ENCODE measurements at regions not wholly inside any gene's neighbourhood (a gene's known extent, or its start where the extent isn't known, plus 50 kb on each side); places are given as distances from the start of the nearest gene placed in this dataset.

DNA sequence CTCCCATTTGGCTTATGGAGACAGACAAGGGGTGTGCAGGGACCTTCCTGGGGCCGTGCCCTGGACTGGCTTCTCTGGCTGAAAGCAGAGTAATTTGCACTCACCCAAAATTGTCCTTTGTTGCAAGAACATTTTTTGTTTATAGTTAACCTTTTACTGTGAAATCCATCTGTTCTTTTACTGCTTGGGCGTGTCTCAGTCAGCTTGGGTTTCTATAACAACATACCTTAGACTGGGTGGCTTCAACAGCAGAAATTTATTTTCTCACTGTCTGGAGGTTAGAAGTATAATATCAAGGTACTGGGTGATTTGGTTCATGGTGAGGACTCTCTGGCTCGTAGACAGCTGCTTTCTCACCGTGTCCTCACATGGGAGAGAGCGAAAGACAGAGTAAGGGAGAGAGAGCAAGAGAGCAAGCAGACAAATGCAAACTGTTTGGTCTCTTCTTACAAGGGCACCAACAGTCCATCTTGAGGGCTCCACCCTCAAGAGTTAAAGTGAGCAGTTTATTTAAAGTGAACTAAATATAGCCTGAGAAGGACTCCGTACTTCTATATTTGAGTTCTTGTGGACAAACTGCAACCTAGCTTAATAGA lies 131.0 kb upstream of the NPY start:
- H3K18ac ChIP-seq (ENCODE audit: low read length): no peak overlapping the region
- H3K23ac ChIP-seq (ENCODE audit: low read depth, low read length, poor library complexity): no peak overlapping the region
- no peak overlapping the region for H4K8ac ChIP-seq (ENCODE audit: low read depth, low read length)
- H2AK5ac ChIP-seq (ENCODE audit: low read depth, low read length): no peak overlapping the region
- H3K4me1 ChIP-seq (ENCODE audit: control insufficient read depth in 2 of 2, insufficient read depth in 1 of 2, low read depth in 1 of 2, low read length in 2 of 2): no peaks in the 10 kb centered on the region
- no peak for DNase-seq (ENCODE audit: low spot score)
- no peak overlapping the region for H3K27ac ChIP-seq (replicated peaks; ENCODE audit: low read length)
- H2BK15ac ChIP-seq (ENCODE audit: low read length): no peak overlapping the region
- no peak overlapping the region for H2BK5ac ChIP-seq (ENCODE audit: low read length)
- no peak overlapping the region for H3K4ac ChIP-seq (ENCODE audit: low read length)
- no peak overlapping the region for H3K4me2 ChIP-seq (ENCODE audit: insufficient read depth, low read length, poor library complexity, severe bottlenecking)
- no peaks in the 10 kb centered on the region for H3K36me3 ChIP-seq (replicated peaks in 1 of 2; ENCODE audit: control insufficient read depth in 2 of 2, insufficient read depth in 2 of 2, low read length in 2 of 2)
- H2AFZ ChIP-seq (ENCODE audit: low read length): no peak overlapping the region
- H3K14ac ChIP-seq (ENCODE audit: low read length): no peak overlapping the region
- no peaks in the 10 kb centered on the region for H3K79me1 ChIP-seq (ENCODE audit: low read depth, low read length)
- no peak overlapping the region for H2BK120ac ChIP-seq (ENCODE audit: low read depth, low read length)
- no peak overlapping the region for H3K9ac ChIP-seq (ENCODE audit: low read depth, low read length, poor library complexity)
- H2BK12ac ChIP-seq (ENCODE audit: low read length): no peak overlapping the region
- peaks cover 0 to 2% of the 10 kb centered on the region in 2 donors for H3K9me3 ChIP-seq (replicated peaks in 1 of 2; ENCODE audit: control insufficient read depth in 2 of 2, insufficient read depth in 1 of 2, low read depth in 1 of 2, low read length in 2 of 2)
- no peak overlapping the region for H3K4me3 ChIP-seq (ENCODE audit: low read length in 2 of 2)
- no peak overlapping the region for H4K91ac ChIP-seq (ENCODE audit: low read depth, low read length, poor library complexity)
- H3K27me3 ChIP-seq (ENCODE audit: control insufficient read depth in 3 of 3, insufficient read depth in 3 of 3, low read depth in 1 of 3, low read length in 3 of 3): no peaks in the 10 kb centered on the region
- WGBS, 2 donors (ENCODE audit: extremely low coverage in 2 of 2, insufficient read length in 2 of 2, insufficient replicate concordance in 1 of 2): no CpG with 5 or more reads among the region's 6 CpGs

DNA sequence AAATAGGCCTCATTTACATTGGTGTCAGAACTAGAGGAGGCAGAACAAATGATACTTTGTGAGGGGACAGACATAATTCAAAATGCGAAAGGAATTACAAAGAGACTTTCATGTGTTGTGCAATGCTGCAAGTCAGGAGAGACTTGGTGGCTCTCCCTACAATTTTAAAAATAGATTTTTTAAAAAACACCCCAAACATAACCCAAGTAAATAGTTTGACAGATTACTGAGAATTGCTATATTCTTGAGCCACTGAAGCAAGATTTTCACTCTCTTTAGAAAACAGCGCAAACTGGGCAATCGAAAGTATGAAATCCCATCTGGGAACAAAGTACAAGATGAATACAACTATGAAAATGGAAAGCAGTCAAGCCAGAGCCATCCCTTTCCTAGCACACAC lies 126.3 kb upstream of the NPY start:
- no peak overlapping the region for H3K27ac ChIP-seq (replicated peaks; ENCODE audit: low read length)
- H2BK12ac ChIP-seq (ENCODE audit: low read length): no peak overlapping the region
- no peak overlapping the region for H2AK5ac ChIP-seq (ENCODE audit: low read depth, low read length)
- no peaks in the 10 kb centered on the region for H3K27me3 ChIP-seq (ENCODE audit: control insufficient read depth in 3 of 3, insufficient read depth in 3 of 3, low read depth in 1 of 3, low read length in 3 of 3)
- DNase-seq (ENCODE audit: low spot score): no peak
- no CpG with 5 or more reads among the region's 3 CpGs for WGBS, 2 donors (ENCODE audit: extremely low coverage in 2 of 2, insufficient read length in 2 of 2, insufficient replicate concordance in 1 of 2)
- no peak overlapping the region for H3K4ac ChIP-seq (ENCODE audit: low read length)
- H3K4me1 ChIP-seq (ENCODE audit: control insufficient read depth in 2 of 2, insufficient read depth in 1 of 2, low read depth in 1 of 2, low read length in 2 of 2): no peaks in the 10 kb centered on the region
- H3K23ac ChIP-seq (ENCODE audit: low read depth, low read length, poor library complexity): no peak overlapping the region
- no peak overlapping the region for H3K14ac ChIP-seq (ENCODE audit: low read length)
- H4K91ac ChIP-seq (ENCODE audit: low read depth, low read length, poor library complexity): no peak overlapping the region
- H3K9ac ChIP-seq (ENCODE audit: low read depth, low read length, poor library complexity): no peak overlapping the region
- H4K8ac ChIP-seq (ENCODE audit: low read depth, low read length): no peak overlapping the region
- no peak overlapping the region for H3K4me3 ChIP-seq (ENCODE audit: low read length in 2 of 2)
- no peak overlapping the region for H2AFZ ChIP-seq (ENCODE audit: low read length)
- no peaks in the 10 kb centered on the region for H3K36me3 ChIP-seq (replicated peaks in 1 of 2; ENCODE audit: control insufficient read depth in 2 of 2, insufficient read depth in 2 of 2, low read length in 2 of 2)
- H2BK5ac ChIP-seq (ENCODE audit: low read length): no peak overlapping the region
- H2BK15ac ChIP-seq (ENCODE audit: low read length): no peak overlapping the region
- H3K4me2 ChIP-seq (ENCODE audit: insufficient read depth, low read length, poor library complexity, severe bottlenecking): no peak overlapping the region
- H3K79me1 ChIP-seq (ENCODE audit: low read depth, low read length): no peaks in the 10 kb centered on the region
- H3K18ac ChIP-seq (ENCODE audit: low read length): no peak overlapping the region
- H2BK120ac ChIP-seq (ENCODE audit: low read depth, low read length): no peak overlapping the region
- no peaks in the 10 kb centered on the region for H3K9me3 ChIP-seq (replicated peaks in 1 of 2; ENCODE audit: control insufficient read depth in 2 of 2, insufficient read depth in 1 of 2, low read depth in 1 of 2, low read length in 2 of 2)

DNA sequence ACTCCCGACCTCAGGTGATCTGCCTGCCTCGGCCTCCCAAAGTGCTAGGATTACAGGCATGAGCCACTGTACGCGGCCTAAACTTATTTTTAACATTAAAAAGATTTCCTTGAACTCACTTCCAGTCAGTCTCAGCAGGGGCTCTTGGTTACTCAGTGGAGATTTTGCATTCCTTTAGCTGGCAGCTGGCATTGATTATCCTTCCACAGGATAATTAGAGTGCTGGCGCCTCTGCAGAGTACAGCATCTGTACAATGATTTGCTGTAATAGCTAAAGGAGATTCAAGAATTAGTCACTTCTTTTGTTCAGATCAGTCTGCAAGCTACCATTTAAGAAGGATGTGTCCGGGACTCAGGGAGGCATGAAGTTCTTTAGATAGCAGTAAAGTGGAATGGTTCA lies 125.0 kb upstream of the NPY start:
- H2BK5ac ChIP-seq (ENCODE audit: low read length): no peak overlapping the region
- no peaks in the 10 kb centered on the region for H3K27me3 ChIP-seq (ENCODE audit: control insufficient read depth in 3 of 3, insufficient read depth in 3 of 3, low read depth in 1 of 3, low read length in 3 of 3)
- H4K91ac ChIP-seq (ENCODE audit: low read depth, low read length, poor library complexity): no peak overlapping the region
- no peak overlapping the region for H3K23ac ChIP-seq (ENCODE audit: low read depth, low read length, poor library complexity)
- no peak overlapping the region for H2BK120ac ChIP-seq (ENCODE audit: low read depth, low read length)
- no peaks in the 10 kb centered on the region for H3K4me1 ChIP-seq (ENCODE audit: control insufficient read depth in 2 of 2, insufficient read depth in 1 of 2, low read depth in 1 of 2, low read length in 2 of 2)
- H3K4ac ChIP-seq (ENCODE audit: low read length): no peak overlapping the region
- H3K79me1 ChIP-seq (ENCODE audit: low read depth, low read length): no peaks in the 10 kb centered on the region
- H2AFZ ChIP-seq (ENCODE audit: low read length): no peak overlapping the region
- no peaks in the 10 kb centered on the region for H3K9me3 ChIP-seq (replicated peaks in 1 of 2; ENCODE audit: control insufficient read depth in 2 of 2, insufficient read depth in 1 of 2, low read depth in 1 of 2, low read length in 2 of 2)
- H3K18ac ChIP-seq (ENCODE audit: low read length): no peak overlapping the region
- no peak for DNase-seq (ENCODE audit: low spot score)
- H3K27ac ChIP-seq (replicated peaks; ENCODE audit: low read length): no peak overlapping the region
- H3K36me3 ChIP-seq (replicated peaks in 1 of 2; ENCODE audit: control insufficient read depth in 2 of 2, insufficient read depth in 2 of 2, low read length in 2 of 2): no peaks in the 10 kb centered on the region
- H4K8ac ChIP-seq (ENCODE audit: low read depth, low read length): no peak overlapping the region
- no peak overlapping the region for H3K4me2 ChIP-seq (ENCODE audit: insufficient read depth, low read length, poor library complexity, severe bottlenecking)
- no peak overlapping the region for H3K4me3 ChIP-seq (ENCODE audit: low read length in 2 of 2)
- no peak overlapping the region for H3K9ac ChIP-seq (ENCODE audit: low read depth, low read length, poor library complexity)
- no peak overlapping the region for H2BK15ac ChIP-seq (ENCODE audit: low read length)
- no peak overlapping the region for H3K14ac ChIP-seq (ENCODE audit: low read length)
- WGBS, 2 donors (ENCODE audit: extremely low coverage in 2 of 2, insufficient read length in 2 of 2, insufficient replicate concordance in 1 of 2): no CpG with 5 or more reads among the region's 6 CpGs
- H2BK12ac ChIP-seq (ENCODE audit: low read length): no peak overlapping the region
- no peak overlapping the region for H2AK5ac ChIP-seq (ENCODE audit: low read depth, low read length)

DNA sequence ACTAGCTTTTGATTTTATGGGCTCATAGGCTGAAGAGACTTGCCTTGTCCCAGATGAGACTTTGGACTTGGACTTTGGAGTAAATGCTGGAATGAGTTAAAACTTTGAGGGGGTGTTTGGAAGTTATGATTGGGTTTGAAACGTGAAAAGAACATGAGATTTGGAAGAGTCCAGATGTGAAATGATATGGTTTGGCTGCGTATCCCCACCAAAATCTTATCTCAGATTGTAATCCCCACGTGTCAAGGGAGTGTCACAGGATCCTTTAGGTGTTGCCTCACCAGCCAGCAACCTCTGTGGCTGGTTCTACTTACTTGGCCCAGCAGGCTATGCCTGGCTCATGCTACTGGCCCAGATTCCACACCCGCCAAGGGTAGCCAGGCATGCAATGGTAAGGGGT lies 119.6 kb upstream of the NPY start:
- H3K27ac ChIP-seq (replicated peaks; ENCODE audit: low read length): no peak overlapping the region
- no peaks in the 10 kb centered on the region for H3K79me1 ChIP-seq (ENCODE audit: low read depth, low read length)
- H3K4ac ChIP-seq (ENCODE audit: low read length): no peak overlapping the region
- H3K9ac ChIP-seq (ENCODE audit: low read depth, low read length, poor library complexity): peak overlapping the region; percentile 30
- H4K91ac ChIP-seq (ENCODE audit: low read depth, low read length, poor library complexity): no peak overlapping the region
- H2BK12ac ChIP-seq (ENCODE audit: low read length): no peak overlapping the region
- WGBS, 2 donors (ENCODE audit: extremely low coverage in 2 of 2, insufficient read length in 2 of 2, insufficient replicate concordance in 1 of 2): 100% methylated on average over 1 of the region's 4 CpGs; no CpG with 5 or more reads in 1 of the 2 donors
- no peak overlapping the region for H3K18ac ChIP-seq (ENCODE audit: low read length)
- H3K36me3 ChIP-seq (replicated peaks in 1 of 2; ENCODE audit: control insufficient read depth in 2 of 2, insufficient read depth in 2 of 2, low read length in 2 of 2): no peaks in the 10 kb centered on the region
- H3K4me3 ChIP-seq (ENCODE audit: low read length in 2 of 2): no peak overlapping the region
- no peaks in the 10 kb centered on the region for H3K27me3 ChIP-seq (ENCODE audit: control insufficient read depth in 3 of 3, insufficient read depth in 3 of 3, low read depth in 1 of 3, low read length in 3 of 3)
- H2BK15ac ChIP-seq (ENCODE audit: low read length): no peak overlapping the region
- H3K23ac ChIP-seq (ENCODE audit: low read depth, low read length, poor library complexity): peak overlapping the region; percentile 22
- H2BK5ac ChIP-seq (ENCODE audit: low read length): no peak overlapping the region
- no peak overlapping the region for H2BK120ac ChIP-seq (ENCODE audit: low read depth, low read length)
- H4K8ac ChIP-seq (ENCODE audit: low read depth, low read length): no peak overlapping the region
- H3K14ac ChIP-seq (ENCODE audit: low read length): peak overlapping the region; percentile 84
- no peaks in the 10 kb centered on the region for H3K4me1 ChIP-seq (ENCODE audit: control insufficient read depth in 2 of 2, insufficient read depth in 1 of 2, low read depth in 1 of 2, low read length in 2 of 2)
- no peak overlapping the region for H3K4me2 ChIP-seq (ENCODE audit: insufficient read depth, low read length, poor library complexity, severe bottlenecking)
- no peak overlapping the region for H2AFZ ChIP-seq (ENCODE audit: low read length)
- DNase-seq (ENCODE audit: low spot score): no peak
- no peak overlapping the region for H2AK5ac ChIP-seq (ENCODE audit: low read depth, low read length)
- H3K9me3 ChIP-seq (replicated peaks in 1 of 2; ENCODE audit: control insufficient read depth in 2 of 2, insufficient read depth in 1 of 2, low read depth in 1 of 2, low read length in 2 of 2): peaks cover 0 to 2% of the 10 kb centered on the region in 2 donors
